ENCODE measurements at regions not wholly inside any gene's neighbourhood (a gene's known extent, or its start where the extent isn't known, plus 50 kb on each side); places are given as distances from the start of the nearest gene placed in this dataset.

GRCh38 chr18:21168880-21169279 is 57.3 kb upstream of the ROCK1 start:
- POLR2A ChIA-PET: no interaction called here

GRCh38 chr18:21177822-21178221 is 64.2 kb upstream of the GREB1L start:
- no peak for DNase-seq (ENCODE audit: low read depth, low spot score)
- H3K27ac ChIP-seq (ENCODE audit: low read depth, low read length): no peak overlapping the region
- H3K4me3 ChIP-seq (ENCODE audit: low read depth, low read length): no peak overlapping the region
- no peaks in the 10 kb centered on the region for H3K27me3 ChIP-seq (ENCODE audit: control insufficient read depth, insufficient read depth, low read length)
- POLR2A ChIA-PET: no interaction called here
- TF ChIP-seq CTCF (IDR thresholded peaks at IDR 0.05; ENCODE audit: low read depth, low read length): no peak
- H3K9me3 ChIP-seq (ENCODE audit: control insufficient read depth, insufficient read depth, low read length): no peaks in the 10 kb centered on the region
- CTCF ChIA-PET: interaction anchor here (1.0 to 3.5 kb wide), 8 partner anchors 11 to 205 kb away, joined by 3 to 24 read pairs (median 4); no protein-coding TSS in a partner anchor

More at GRCh38 chr18:21168880-21169279, 57.3 kb upstream of the ROCK1 start:
- no peak for DNase-seq (ENCODE audit: low read depth, low spot score)
- no peak for TF ChIP-seq CTCF (IDR thresholded peaks at IDR 0.05; ENCODE audit: low read depth, low read length)
- no peaks in the 10 kb centered on the region for H3K9me3 ChIP-seq (ENCODE audit: control insufficient read depth, insufficient read depth, low read length)
- H3K27me3 ChIP-seq (ENCODE audit: control insufficient read depth, insufficient read depth, low read length): no peaks in the 10 kb centered on the region
- no peak overlapping the region for H3K4me3 ChIP-seq (ENCODE audit: low read depth, low read length)
- H3K27ac ChIP-seq (ENCODE audit: low read depth, low read length): no peak overlapping the region
- CTCF ChIA-PET: interaction anchor here (0.9 to 2.2 kb wide), 2 partner anchors 10 to 12 kb away, joined by 3 to 15 read pairs; no protein-coding TSS in a partner anchor

GRCh38 chr18:21179590-21180220 is 62.3 kb upstream of the GREB1L start:
- POLR2A ChIA-PET: interaction anchor here (0.7 kb wide), 1 partner anchor 68 kb away, joined by 4 read pairs; the partner anchor contains the start of gene ROCK1
- peak; percentile 91 for TF ChIP-seq CTCF (IDR thresholded peaks at IDR 0.05; ENCODE audit: low read depth, low read length)
- peak; percentile 45 for DNase-seq (ENCODE audit: low read depth, low spot score)

GRCh38 chr18:21180588-21180987 is 61.4 kb upstream of the GREB1L start:
- Histone ChIP-seq H3K9me3 (ENCODE audit: control insufficient read depth, insufficient read depth, low read length) (no peaks in the 10 kb centered on the region), H3K4me3 (ENCODE audit: low read depth, low read length) (no peak overlapping the region), H3K27me3 (ENCODE audit: control insufficient read depth, insufficient read depth, low read length) (no peaks in the 10 kb centered on the region), H3K27ac (ENCODE audit: low read depth, low read length) (no peak overlapping the region)
- TF ChIP-seq CTCF (IDR thresholded peaks at IDR 0.05; ENCODE audit: low read depth, low read length): no peak
- ChIA-PET CTCF (interaction anchor here (0.9 to 3.5 kb wide), 24 partner anchors 8 to 217 kb away, joined by 3 to 24 read pairs (median 6); partner anchors contain the start of gene ROCK1), POLR2A (no interaction called here)
- no peak for DNase-seq (ENCODE audit: low read depth, low spot score)

More at GRCh38 chr18:21179590-21180220, 62.3 kb upstream of the GREB1L start:
- Histone ChIP-seq H3K27ac (ENCODE audit: low read depth, low read length) (no peak overlapping the region), H3K9me3 (ENCODE audit: control insufficient read depth, insufficient read depth, low read length) (no peaks in the 10 kb centered on the region), H3K27me3 (ENCODE audit: control insufficient read depth, insufficient read depth, low read length) (no peaks in the 10 kb centered on the region), H3K4me3 (ENCODE audit: low read depth, low read length) (no peak overlapping the region)
- CTCF ChIA-PET: interaction anchor here (0.7 to 3.5 kb wide), 35 partner anchors 9 to 262 kb away, joined by 3 to 24 read pairs (median 5); partner anchors contain the start of gene ROCK1

GRCh38 chr18:21181766-21182165 is 60.3 kb upstream of the GREB1L start:
- DNase-seq (ENCODE audit: low read depth, low spot score): no peak
- CTCF ChIA-PET: interaction anchor here (1.1 to 2.7 kb wide), 3 partner anchors 10 to 13 kb away, joined by 3 to 15 read pairs (median 9); no protein-coding TSS in a partner anchor

More at GRCh38 chr18:21181766-21182165, 60.3 kb upstream of the GREB1L start:
- POLR2A ChIA-PET: no interaction called here
- H3K27me3 ChIP-seq (ENCODE audit: control insufficient read depth, insufficient read depth, low read length): no peaks in the 10 kb centered on the region
- no peak overlapping the region for H3K4me3 ChIP-seq (ENCODE audit: low read depth, low read length)
- H3K27ac ChIP-seq (ENCODE audit: low read depth, low read length): no peak overlapping the region
- H3K9me3 ChIP-seq (ENCODE audit: control insufficient read depth, insufficient read depth, low read length): no peaks in the 10 kb centered on the region
- no peak for TF ChIP-seq CTCF (IDR thresholded peaks at IDR 0.05; ENCODE audit: low read depth, low read length)

Measured in AG04450 (cell line).